Astrocyte (in vitro differentiated cells and primary cell): ENCODE measurements at regions not wholly inside any gene's neighbourhood (a gene's known extent, or its start where the extent isn't known, plus 50 kb on each side); places are given as distances from the start of the nearest gene placed in this dataset.

ENCODE experiments used
- CTCF ChIP-seq: IDR thresholded peaks from 2 replicates; pipeline ENCODE4 v1.5.1; 2011; ENCODE audit warnings: low read depth, mild to moderate bottlenecking, inconsistent platforms, low read length, moderate library complexity; ENCODE audit not compliant: insufficient read depth
- EZH2 ChIP-seq: IDR thresholded peaks from 2 replicates; pipeline ENCODE4 v1.6.1; 2012; ENCODE audit warnings: mild to moderate bottlenecking, low read length, inconsistent platforms; ENCODE audit not compliant: insufficient read depth

- no peak for TF ChIP-seq CTCF
- TF ChIP-seq EZH2 = no peak
Measured at GRCh38 chr5:41670216-41670615, 159.8 kb upstream of the PLCXD3 start.
